Heart left ventricle (tissue), 13 donors: ENCODE measurements at regions not wholly inside any gene's neighbourhood (a gene's known extent, or its start where the extent isn't known, plus 50 kb on each side); places are given as distances from the start of the nearest gene placed in this dataset.

Experiments used
- POLR2A ChIP-seq, 2 donors: fragments of 450-650 bp; IDR thresholded peaks; one replicate each; pipeline ENCODE4 v1.6.1; 2017; ENCODE audit warnings: antibody characterized with exemption in 2 of 2, mild to moderate bottlenecking in 2 of 2, moderate library complexity in 2 of 2
- TF ChIP-seq, protein P1 (sequence below), 12 donors: fragments of 200-600 bp; sonication (generic) in 4 of 12; IDR thresholded peaks; one replicate each; pipeline versions ENCODE4 v1.5.0 to v1.8.0; 2018 to 2022; ENCODE audit warnings: antibody characterized with exemption in 12 of 12, mild to moderate bottlenecking in 5 of 12
- donor health status: ischemic (EF 13 %, LVEDD 7.1; RV severe dilation, severe dysfunction).
- donor health status: DM: no; HTN: yes; CAD: no.
- donor health status: DM: no; HTN: no; CAD: no.
- donor health status: ischemic (EF 25% LVEDD 6.9; RV normal size, moderate dysfunction).
- donor health status: ischemic (EF 25% LVEDD 5.7; RV mildly dilated, moderate dysfunction).
- donor health status: ischemic (EF 35%, LVEDD 5.7; RV mildly dilated, moderate dysfunction).
- donor health status: nonischemic (EF 11% LVEDD 7.7; RV severe dilation, severe dysfunction).
- donor health status: DM: yes; HTN: yes; CAD: no.
- donor health status: PGD.
- donor health status: ischemic (EF 29% LVEDD 5.4; RV normal size, mild dysfunction).
- donor health status: nonischemic (EF 23%, LVEDD 6.1; RV moderate dilation, normal function).

DNA sequence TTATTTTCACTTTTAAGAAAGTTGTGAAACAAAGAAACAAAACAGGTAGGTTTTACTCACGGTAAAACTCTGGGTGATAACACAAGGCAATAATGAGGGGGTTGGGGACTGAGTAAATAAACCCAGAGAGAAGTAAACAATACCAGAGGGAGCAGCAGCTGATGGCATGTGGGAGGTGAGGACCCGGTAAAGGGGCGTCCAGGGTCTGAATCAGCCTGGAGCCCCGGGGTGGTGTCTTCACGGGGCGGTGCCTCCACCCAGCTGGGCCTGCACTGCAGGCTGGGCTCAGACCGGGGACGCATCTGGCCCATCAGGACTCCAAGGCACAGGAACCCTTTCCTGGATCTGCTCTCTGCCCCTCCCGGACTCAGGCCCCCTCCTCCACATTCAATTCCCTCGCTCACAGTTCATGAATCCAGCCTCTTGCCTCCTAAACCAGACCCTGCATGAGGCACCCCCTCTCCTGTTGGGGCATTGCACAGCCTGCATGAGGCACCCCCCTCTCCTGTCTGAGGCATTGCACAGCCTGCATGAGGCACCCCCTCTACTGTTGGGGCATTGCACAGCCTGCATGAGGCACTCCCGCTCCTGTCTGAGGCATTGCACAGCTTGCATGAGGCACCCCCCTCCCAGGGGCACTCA lies 73.9 kb upstream of the MFGE8 start:
- TF ChIP-seq, protein P1, sequence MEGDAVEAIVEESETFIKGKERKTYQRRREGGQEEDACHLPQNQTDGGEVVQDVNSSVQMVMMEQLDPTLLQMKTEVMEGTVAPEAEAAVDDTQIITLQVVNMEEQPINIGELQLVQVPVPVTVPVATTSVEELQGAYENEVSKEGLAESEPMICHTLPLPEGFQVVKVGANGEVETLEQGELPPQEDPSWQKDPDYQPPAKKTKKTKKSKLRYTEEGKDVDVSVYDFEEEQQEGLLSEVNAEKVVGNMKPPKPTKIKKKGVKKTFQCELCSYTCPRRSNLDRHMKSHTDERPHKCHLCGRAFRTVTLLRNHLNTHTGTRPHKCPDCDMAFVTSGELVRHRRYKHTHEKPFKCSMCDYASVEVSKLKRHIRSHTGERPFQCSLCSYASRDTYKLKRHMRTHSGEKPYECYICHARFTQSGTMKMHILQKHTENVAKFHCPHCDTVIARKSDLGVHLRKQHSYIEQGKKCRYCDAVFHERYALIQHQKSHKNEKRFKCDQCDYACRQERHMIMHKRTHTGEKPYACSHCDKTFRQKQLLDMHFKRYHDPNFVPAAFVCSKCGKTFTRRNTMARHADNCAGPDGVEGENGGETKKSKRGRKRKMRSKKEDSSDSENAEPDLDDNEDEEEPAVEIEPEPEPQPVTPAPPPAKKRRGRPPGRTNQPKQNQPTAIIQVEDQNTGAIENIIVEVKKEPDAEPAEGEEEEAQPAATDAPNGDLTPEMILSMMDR (IDR thresholded peaks at IDR 0.05): no peak
- no peak for TF ChIP-seq POLR2A (IDR thresholded peaks at IDR 0.05)
